GM18907 (cell line): ENCODE measurements at regions not wholly inside any gene's neighbourhood (a gene's known extent, or its start where the extent isn't known, plus 50 kb on each side); places are given as distances from the start of the nearest gene placed in this dataset.

Experiments used
- ATAC-seq: cut with Tn5 transposase; IDR thresholded peaks from one replicate; pipeline ENCODE4 v1.9.1; 2021; ENCODE audit warnings: mild to moderate bottlenecking, moderate library complexity; ENCODE audit not compliant: unreplicated experiment

DNA sequence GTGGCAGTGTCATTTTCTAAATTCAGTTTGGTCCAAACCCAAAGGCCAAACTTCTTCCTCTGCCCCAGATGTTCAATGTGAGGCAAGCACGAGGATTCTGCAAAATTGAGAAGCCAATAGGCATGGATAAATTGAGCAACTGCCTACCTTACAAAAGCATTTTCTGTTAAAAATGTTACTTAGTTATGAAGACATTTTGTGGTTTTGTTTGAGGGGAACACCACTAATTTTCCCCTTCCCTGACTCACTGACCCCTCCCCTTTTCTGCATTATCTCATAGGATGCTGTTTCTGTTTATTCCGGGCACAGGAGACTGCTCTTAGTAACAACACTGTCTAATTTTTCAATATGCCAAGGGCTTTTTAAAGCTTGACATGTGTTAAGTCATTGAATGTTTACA, 462.8 kb downstream of the INSC start:
- ATAC-seq, result no peak

DNA sequence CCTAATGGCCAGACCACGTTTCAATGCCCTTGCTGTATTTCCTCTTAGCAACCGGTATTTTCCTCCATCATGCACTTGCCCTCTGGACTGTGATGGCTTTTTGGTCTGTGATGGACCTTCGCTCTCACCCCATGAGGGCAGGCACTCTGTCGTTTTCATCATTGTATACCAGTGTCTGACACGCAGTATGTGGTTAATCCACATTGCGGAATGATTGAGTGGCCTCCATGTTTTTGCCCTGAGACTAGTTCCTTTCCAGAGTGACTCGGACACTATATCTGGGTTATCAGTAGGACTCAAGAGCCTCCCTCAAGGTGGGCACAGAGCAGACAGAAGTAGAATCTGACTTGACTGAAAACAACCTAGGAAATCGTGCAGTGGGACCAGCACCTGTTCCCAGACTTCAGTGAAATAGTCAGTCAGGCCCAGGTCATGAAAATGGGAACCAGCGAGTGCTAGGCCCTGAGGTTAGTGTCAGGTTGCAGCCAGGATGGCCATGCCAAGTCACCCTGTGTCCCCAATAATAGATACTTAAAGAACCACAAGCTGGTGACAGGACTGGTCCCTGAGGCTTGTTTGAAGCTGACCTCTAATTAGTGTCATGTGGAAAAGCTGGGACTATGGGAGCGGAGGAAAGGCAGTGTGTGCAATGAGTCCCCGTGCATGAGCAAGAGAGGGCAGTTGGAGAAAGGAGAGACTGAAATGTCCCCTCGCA, 464.7 kb downstream of the INSC start:
- no peak for ATAC-seq

DNA sequence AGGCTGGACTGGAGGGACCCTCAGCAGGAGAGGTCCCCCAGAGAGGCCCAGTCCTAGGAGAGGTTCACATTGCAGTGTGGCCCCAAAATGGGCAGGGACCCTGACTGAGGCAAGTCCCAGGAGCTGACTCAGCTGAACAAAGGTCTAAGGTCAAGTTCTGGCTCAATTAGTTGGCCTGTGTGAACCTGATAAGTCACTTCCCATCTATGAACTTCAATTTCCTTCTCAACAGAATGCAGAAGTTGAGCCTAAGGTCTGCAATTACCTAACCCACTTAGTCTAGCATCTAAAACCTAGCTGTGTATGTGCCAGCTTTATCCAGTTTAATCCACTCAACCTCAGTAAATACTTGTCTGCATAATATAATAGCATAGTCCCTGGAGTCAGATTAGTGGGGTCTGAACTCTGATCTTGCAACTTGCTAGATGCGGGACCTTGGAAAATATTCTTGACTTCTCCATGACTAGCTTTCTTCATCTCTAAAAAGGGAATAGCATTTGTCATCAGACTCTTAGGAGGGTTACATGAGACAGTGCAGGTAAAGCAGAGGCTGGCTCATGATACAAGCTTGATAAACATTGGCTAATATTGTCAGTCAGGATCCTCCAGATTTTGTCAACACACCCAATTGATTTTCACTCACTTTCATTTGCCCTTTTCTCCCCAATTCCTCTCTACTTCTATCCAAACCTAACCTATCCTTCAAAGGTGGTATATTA, 465.5 kb downstream of the INSC start:
- ATAC-seq, result no peak

DNA sequence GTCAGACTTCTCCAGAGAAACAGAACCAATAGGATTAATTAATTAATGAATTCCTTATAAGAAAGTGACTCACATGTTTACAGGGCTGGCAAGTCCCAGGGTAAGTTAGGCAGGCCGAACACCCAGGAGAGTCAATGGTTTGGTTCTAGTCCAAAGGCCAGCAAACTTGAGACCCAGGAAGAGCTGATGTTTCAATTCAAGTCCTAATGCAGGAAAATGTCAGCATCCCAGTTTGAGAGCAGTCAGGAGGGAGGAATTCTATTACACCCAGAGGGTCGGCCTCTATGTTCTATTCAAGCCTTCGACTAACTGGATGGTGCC, 466.0 kb downstream of the INSC start:
- ATAC-seq, result no peak

DNA sequence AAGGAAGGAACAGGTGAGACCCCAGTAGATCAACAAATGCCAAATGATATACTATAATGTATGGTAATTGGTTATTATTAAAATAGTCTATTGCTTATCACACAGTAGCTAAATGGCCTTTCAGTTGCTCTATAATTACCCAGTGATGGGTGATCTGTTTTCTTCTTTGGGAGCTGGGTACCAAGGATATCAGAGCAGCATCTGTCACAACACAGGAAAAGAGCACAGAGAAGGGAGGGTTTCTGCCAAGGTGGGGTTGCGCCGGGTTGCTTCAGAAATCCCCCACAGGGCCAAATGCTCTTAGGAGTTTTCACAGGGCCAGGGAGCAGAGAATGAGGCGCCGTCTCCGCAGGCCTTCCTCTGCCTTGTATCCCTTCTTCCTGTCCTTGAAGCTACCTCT, 469.4 kb downstream of the INSC start:
- no peak for ATAC-seq

DNA sequence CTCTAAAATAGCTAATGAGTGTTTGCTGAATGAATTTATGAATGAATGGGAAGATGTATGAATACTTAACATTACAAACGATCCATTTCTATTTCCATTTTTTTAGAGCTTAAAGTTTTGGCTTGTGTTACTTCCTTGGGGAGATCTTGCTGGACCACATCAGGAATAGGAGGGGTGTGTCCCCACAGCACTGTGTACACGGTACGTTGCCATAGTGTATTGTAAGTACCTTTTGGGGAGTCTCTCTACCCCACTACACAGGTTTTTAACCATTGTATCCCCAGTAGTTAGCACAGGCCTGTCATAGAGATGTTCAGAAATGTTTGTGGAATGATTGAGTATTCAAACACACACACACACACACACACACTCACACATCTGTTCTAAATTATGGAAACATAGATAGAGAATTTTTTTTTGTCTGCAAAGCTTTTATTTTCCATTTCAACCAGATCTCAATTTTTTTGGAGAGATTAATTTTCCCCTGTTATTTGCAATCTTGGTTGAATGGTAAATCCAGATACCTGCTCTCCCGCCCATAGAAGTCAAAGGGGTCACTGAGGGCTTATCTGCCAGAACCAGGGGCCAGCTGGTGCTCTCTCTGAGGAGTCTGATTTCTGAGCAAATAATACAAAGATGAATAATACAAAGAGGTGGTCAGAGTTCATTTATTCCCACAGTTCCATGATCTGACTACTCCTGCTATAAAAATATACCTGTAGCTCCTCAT, 471.0 kb downstream of the INSC start:
- ATAC-seq, result no peak

DNA sequence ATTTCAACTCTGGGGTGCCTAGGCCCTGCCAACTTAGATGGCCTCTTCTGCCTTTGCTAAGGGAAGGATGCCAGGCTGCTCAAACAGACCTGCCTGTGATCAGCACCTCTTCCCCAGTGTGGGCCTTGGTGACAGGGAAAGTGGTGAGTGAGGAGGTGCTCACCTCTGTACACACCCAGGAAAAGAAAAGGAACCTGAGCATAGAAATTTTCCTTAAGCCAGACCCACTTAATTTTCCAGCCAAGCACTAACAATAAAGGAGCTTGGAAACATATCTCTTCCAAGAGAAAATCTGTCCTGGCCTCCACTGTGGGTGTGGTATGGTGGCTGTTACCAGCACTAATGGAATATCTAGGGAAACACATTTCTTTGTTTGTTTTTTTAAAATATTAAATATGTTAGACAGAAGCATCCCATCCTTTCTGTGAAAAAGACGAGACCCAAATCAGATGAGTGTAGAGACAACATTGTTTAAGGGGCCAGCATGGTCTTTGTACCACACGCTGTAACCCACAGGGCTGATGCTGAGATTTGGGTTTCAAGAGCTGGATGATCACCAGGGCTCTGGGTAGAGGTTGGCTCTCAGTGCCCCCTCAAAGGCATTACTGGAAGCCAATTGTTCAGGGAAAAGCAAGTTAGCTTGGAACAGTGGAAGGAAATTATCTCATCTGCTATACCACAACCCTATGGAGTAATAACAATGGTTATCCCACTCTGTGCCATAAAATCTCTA, 472.2 kb downstream of the INSC start:
- ATAC-seq, result no peak

DNA sequence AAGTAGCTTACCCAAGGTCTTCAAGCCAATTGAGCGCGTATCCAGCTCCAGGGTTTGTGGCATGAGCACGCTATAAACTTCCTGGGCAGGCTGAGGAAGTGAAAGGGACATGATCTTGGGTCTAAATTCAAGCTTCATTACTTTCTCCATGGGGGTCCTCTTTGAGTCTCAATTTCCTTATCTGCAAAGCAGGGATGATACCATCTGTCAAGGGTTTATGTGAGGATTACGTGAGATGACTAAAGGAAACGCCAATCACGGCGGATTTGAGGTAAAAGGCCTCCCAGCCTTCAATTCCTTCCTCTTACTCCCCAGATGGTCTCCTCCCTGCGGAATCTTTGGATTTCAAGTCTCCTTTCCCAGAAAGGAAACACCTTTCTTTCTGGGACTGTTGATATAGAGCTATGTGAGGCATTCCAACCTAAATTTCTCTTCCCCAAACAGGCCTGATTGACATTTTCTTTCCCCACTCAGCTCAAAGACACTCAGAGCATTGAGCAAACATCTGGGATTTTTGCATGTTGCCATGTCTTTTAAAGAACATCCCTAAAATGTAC, 474.4 kb downstream of the INSC start:
- no peak for ATAC-seq

DNA sequence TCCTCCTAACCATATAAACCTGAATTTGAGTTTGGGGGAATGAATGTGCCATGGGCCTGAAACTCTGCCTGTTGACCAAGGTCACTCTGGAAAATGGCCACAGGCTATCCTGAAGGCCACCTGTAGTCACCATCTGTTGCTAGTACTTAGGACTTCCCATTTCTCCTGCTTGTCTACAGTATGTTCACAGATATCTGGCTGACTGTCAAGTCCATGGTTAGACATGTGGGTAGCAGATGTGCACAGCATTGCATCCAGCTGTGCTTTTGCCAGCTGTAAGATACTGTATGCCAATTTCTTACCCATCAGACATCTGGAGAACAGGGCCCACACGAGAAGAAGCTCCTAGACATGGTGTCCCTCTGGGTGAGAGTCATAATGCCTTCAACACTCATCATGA, 475.4 kb downstream of the INSC start:
- ATAC-seq, result no peak

DNA sequence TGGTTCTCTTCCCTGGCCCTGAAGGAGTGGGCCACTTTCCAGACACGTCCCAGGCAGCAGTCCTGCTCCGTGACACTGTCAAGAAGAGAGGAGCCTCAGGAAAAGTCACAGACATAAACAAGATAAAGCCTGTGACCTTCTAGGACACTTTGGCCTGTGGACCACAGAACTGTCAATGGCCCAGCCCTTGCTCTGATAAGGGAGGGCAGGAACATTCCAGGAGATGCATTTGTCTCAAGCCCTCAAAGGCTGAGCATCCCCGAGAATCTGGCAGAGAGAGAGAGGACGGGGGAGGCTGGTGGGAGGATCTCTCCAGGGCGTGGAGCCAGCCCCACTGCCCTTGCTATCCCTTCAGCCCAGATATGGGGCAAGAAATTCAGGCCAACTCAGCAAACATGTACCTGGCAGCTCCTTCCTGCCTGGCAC, 476.4 kb downstream of the INSC start:
- ATAC-seq, result no peak

DNA sequence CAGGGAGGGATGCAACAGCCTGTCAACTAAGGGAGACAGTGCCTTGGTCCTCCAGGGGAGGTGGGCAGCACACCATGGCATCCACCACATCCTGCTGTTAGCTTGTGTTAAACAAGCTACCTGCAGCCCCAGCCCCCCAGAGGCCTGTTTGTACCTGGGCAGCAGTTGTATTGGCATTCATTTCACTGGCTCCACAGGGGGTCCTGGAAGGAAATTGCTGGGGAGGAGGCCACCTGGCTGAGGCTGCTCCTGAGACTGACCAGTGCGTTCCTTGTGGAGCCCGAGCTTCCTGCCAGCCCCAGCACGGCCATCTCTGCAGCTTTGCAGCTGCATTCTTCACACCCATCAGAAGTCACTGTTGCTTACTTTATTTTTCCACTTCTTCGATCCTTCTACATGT, 479.9 kb downstream of the INSC start:
- no peak for ATAC-seq

DNA sequence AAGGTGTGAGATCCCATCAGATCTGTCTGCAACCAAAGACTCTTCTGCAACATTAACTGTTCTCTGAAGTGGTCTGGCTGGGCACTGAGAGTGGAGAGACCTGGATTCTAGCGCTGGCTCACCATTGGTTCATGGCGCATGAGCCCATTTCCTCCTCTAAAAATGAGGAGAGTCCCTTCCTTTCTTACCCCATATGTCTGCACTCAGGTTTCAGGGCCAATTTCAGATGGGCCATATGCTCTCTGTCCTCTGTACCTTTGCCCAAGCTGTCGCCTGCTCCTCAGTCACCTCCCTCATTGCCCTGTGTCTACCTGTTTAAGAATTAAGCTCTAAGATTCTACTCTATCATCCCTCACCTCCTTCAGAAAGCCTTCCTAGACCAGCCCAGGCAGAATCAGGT, 484.7 kb downstream of the INSC start:
- ATAC-seq, result no peak

DNA sequence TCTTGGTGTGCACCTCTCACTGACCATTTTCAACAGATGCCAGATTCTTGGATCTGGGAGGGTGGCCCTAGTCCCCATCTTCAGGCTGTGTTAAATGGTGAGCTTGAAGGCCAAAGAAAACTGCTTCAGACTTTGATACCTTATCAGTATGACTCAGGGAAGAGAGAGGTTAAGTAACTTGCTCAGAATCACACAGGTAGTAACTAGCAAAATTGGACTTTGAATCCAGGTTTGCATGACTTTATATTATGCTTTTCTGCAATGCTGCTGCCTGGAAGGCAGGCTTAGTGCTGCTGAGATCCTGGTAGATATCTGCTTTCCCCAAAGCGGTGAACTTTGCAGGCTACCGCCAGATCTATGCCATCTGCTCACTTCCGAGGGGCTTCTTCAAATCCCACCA, 487.3 kb downstream of the INSC start:
- no peak for ATAC-seq

DNA sequence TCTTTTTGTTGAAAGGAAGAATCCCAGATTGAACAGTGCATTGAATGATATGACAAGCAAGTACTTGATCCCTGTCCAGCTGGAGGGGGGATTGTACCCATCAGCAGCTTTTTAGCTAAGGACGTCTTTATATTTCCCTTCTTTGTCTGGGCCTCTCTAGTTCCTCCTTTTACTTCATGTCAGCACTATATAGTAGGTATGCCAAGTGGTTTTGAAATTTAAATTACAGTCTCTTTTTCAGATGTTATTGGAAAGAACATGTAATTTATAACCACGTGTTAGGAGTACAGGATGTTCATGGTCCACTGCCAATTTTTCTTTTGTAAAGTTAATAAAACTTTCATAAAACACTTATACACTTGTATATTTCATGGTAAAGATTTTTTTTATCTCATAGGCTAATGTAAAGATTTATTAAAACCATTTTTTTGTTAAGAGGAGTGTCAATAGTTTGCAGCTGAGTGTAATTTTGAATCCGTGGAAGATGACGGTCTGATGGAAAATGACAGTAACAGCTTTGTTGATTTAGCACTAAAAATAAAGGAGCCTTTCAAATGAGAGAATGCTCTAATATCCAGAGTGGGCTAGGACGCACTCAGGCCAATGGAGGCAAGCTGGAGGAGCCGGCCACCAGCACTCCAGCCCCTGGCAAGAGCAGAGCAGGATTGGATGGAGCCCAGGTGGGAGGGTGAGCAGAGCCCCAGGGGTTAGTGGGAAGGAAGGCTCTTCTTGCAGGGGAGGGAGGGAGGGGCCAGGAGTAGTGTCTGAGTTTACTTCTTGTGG, 488.3 kb downstream of the INSC start:
- ATAC-seq, result no peak

DNA sequence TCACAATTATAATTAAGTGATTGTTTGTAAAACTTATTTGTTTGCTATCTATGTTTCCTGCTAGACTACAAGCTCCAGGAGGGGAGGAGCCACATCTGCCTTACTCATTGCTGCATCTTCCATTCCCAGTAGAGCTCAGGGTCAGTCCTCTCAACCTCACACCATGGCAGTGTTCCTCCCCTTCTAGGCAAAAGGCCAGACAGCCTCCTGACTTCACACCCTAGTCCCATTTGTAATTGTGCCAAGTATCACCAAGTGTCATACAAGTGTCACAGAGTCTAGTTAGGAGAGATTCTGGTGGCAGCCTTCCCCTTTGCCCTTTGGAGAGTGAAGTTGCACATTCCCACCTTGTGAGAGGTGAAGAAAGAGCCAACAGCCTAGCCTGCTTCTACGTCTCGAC, 490.4 kb downstream of the INSC start:
- ATAC-seq, result no peak

DNA sequence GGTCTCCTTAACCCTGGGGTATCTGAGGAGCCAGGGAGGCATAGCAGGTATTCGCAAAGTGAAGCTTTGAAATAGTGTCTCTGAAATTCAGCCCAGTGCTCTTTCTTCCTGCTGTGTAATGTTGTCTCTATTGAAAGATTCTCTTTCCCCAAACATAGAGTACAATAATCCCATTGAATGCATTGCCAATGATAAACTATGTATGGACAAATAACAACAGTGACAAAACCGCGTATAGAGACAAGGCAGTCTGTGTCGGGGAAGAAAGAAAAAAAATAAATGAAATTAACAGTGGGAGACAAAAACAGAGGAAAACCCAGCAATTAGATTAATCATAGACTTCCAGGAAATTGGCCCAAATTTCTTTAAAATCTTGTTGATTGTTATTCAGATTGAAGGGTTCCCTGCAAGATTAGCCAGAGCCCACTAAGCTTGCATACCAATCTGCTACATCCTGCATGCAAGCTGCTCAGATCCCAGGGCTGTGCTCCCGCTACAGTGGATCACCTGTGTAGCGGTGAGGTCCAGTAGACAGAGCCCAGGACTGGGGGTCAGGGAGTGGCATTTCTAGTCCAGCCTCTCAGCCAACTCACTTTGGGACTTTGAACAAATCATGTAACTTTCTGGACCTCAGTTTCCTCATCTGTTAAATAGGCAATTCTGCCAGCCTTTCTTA, 492.8 kb downstream of the INSC start:
- ATAC-seq, result no peak

DNA sequence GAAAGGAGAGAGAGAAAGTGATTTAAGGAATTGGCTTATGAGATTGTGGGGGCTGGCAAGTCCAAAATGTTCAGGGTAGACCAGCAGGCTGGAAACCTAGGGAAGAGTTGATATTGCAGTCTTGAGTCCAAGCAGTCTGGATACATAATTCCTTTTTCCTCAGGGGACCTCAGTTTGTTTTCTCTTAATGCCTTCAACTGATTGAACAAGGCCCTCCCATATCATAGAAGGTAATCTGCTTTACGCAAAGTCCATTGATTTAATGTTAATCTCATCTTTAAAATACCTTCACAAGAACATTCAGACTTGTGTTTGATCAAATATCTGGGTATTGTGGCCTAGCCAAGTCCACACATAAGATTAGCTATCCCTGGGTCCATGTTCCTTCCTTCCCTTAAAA, 494.7 kb downstream of the INSC start:
- ATAC-seq, result no peak

DNA sequence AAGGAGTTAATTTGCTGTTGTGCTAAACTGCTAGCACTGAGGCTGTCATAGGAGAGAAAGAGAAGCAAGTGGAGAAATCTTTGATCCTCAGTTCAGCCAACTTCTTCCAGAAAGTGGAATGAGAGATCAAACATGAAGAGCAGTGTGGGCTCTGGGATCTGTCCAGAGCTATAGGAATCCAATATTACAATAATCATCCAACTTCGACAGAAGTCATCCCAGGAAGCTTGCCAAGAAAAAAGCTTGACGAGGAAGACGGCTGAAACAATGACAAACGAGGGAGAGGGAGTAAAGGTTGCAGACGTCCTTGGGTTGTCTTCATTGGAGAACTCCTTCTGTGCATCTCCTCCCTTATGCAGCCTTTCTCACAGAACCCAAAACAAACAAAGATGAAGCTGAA, 496.2 kb downstream of the INSC start:
- ATAC-seq, result no peak

DNA sequence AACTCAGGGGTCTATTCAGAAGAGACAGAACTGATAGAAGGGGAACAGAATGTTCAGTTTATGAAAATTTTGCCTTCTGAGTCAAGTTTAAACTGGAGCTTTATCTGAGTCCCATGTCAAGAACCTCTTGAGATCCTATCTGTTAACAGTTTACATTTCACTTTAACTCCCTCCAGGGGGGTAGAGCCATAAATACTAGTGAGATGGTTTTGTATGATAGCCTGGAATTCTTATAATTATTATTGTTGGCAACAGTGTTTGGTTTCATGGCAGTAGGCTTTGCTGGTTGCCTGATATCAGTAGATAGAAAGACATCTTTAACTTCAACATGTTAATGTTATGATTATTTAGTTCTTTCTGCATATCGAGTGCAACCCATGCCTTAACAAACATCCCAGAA, 498.5 kb downstream of the INSC start:
- no peak for ATAC-seq

DNA sequence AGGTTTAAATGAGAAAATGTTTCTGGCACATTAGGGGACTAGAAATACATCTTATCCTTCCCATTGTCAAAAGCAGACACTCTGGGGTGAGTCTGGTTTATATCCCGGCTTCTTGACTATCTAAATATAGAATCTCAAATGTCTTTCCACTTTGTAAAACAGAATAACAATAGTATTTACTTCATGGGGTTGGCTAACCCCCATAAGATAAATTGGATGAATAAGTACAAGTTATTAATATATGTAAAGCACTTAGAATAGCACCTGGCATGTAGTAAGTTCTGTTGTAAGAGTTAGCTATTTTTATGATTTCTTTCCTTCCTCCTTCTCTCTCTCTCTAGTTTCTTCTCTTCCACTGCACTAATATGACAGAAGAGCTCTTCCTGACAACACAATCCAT, 499.1 kb downstream of the INSC start:
- no peak for ATAC-seq
